Ovary (tissue), 7 donors: ENCODE measurements at regions not wholly inside any gene's neighbourhood (a gene's known extent, or its start where the extent isn't known, plus 50 kb on each side); places are given as distances from the start of the nearest gene placed in this dataset.

Source experiments
- DNase-seq, 5 donors: peaks; one replicate each; pipeline ENCODE4 v3.0.0-alpha.2; 2019 to 2020
- H3K27ac ChIP-seq, 2 donors: fragments of 200-600 bp; one replicate each; pipeline versions ENCODE4 v1.5.1 to v1.8.0; 2019 to 2022
- H3K27me3 ChIP-seq: fragments of 200-600 bp; one replicate; pipeline ENCODE4 v1.8.0; 2022
- H3K36me3 ChIP-seq: fragments of 200-600 bp; sonication (generic); one replicate; pipeline ENCODE4 v1.5.1; 2019
- H3K4me1 ChIP-seq: one replicate; pipeline ENCODE4 v1.8.1; 2013; ENCODE audit warnings: mild to moderate bottlenecking, moderate library complexity; ENCODE audit not compliant: insufficient read depth
- H3K4me3 ChIP-seq: fragments of 200-600 bp; sonication (generic); one replicate; pipeline ENCODE4 v1.5.1; 2017
- H3K9me3 ChIP-seq, 2 donors: fragments of 200-600 bp in 1 of 2; sonication (generic) in 1 of 2; one replicate each; pipeline versions ENCODE4 v1.5.1 to v1.8.1; 2013 to 2019; ENCODE audit warnings: mild to moderate bottlenecking in 1 of 2, moderate library complexity in 1 of 2
- CTCF ChIP-seq, 3 donors: fragments of 450-650 bp in 2 of 3; fragments of 200-600 bp in 1 of 3; IDR thresholded peaks; one replicate each; pipeline versions ENCODE4 v1.5.1 to v1.8.0; 2016 to 2022; ENCODE audit warnings: antibody characterized with exemption in 3 of 3, mild to moderate bottlenecking in 1 of 3
- EP300 ChIP-seq: sonication (generic); formaldehyde crosslinking; IDR thresholded peaks from one replicate; pipeline ENCODE4 v1.6.1; 2017; ENCODE audit warnings: antibody characterized with exemption
- POLR2A ChIP-seq: fragments of 450-650 bp; IDR thresholded peaks from one replicate; pipeline ENCODE4 v1.6.1; 2017; ENCODE audit warnings: antibody characterized with exemption, mild to moderate bottlenecking, moderate library complexity
- WGBS, 3 donors: extraction: QIAGEN DNeasy Blood & Tissue Kit in 1 of 3; methylation state at CpG; one replicate each; pipeline versions ENCODE4 v1.1.5 to v1.1.7; 2013 to 2017; 5-methylcytosine and 5-hydroxymethylcytosine counted together
- intact Hi-C, 4 donors: fragments of 100-400 bp; cut with DNase I; formaldehyde crosslinking; loops; one replicate each; pipeline versions ENCODE4 v1.11.0 to v1.15.1; 2022 to 2023
- donor health status: DM: no; HTN: no; CAD: no; lungs with moderate emphysema.
- donor health status: DM: no; HTN: no; CAD: no.
- donor health status: Bipolar disorder and iron deficiency.
- donor health status: DM: no; HTN: no; CAD: no.
- donor health status: DM: yes; HTN: yes; CAD: no.

GRCh38 chr6:148134592-148134991, 208.0 kb upstream of the SASH1 start:
- TF ChIP-seq POLR2A, result no peak
- DNase-seq, result no peak
- no peaks in the 10 kb centered on the region for H3K27me3 ChIP-seq
- no peaks in the 10 kb centered on the region for H3K9me3 ChIP-seq
- H3K4me3 ChIP-seq, result no peak overlapping the region
- H3K36me3 ChIP-seq, result no peaks in the 10 kb centered on the region
- no peak overlapping the region for H3K27ac ChIP-seq
- peaks cover 1% of the 10 kb centered on the region for H3K4me1 ChIP-seq
- WGBS, 3 donors, result 4 to 8% (median 6%) methylated on average over 6 of the region's 6 CpGs
- intact Hi-C loops, result no loop called here

GRCh38 chr6:148136586-148136985, 206.1 kb upstream of the SASH1 start:
- Histone ChIP-seq H3K36me3 (no peaks in the 10 kb centered on the region), H3K27me3 (no peaks in the 10 kb centered on the region), H3K9me3 (no peaks in the 10 kb centered on the region), H3K27ac (no peak overlapping the region), H3K4me1 (peaks cover 1% of the 10 kb centered on the region), H3K4me3 (no peak overlapping the region)
- TF ChIP-seq CTCF (IDR thresholded peaks at IDR 0.05) (no peak), EP300 (no peak), POLR2A (no peak)
- intact Hi-C loops, result no loop called here
- WGBS, 3 donors, result 46 to 59% (median 58%) methylated on average over 4 of the region's 4 CpGs
- no peak for DNase-seq

GRCh38 chr6:148137652-148138051, 205.0 kb upstream of the SASH1 start:
- H3K4me1 ChIP-seq, result peaks cover 1% of the 10 kb centered on the region
- no peak overlapping the region for H3K27ac ChIP-seq
- DNase-seq, result no peak
- no peaks in the 10 kb centered on the region for H3K27me3 ChIP-seq
- 94 to 100% (median 100%) methylated on average over 1 of the region's 1 CpG for WGBS, 3 donors
- H3K36me3 ChIP-seq, result no peaks in the 10 kb centered on the region
- TF ChIP-seq EP300 (no peak), CTCF (IDR thresholded peaks at IDR 0.05) (no peak), POLR2A (no peak)
- intact Hi-C loops, result no loop called here
- H3K4me3 ChIP-seq, result no peak overlapping the region
- H3K9me3 ChIP-seq, result no peaks in the 10 kb centered on the region

GRCh38 chr6:148138573-148138972, 204.1 kb upstream of the SASH1 start:
- H3K27ac ChIP-seq, result no peak overlapping the region
- H3K9me3 ChIP-seq, result no peaks in the 10 kb centered on the region
- TF ChIP-seq EP300 (no peak), CTCF (IDR thresholded peaks at IDR 0.05) (no peak), POLR2A (no peak)
- intact Hi-C loops, result no loop called here
- H3K27me3 ChIP-seq, result no peaks in the 10 kb centered on the region
- H3K4me1 ChIP-seq, result peaks cover 1% of the 10 kb centered on the region
- DNase-seq, result no peak
- H3K4me3 ChIP-seq, result no peak overlapping the region
- WGBS, 3 donors, result 74 to 90% (median 86%) methylated on average over 1 of the region's 1 CpG
- no peaks in the 10 kb centered on the region for H3K36me3 ChIP-seq

GRCh38 chr6:148140772-148141557, 201.7 kb upstream of the SASH1 start:
- H3K9me3 ChIP-seq, result no peaks in the 10 kb centered on the region
- no peak for DNase-seq
- no peaks in the 10 kb centered on the region for H3K4me1 ChIP-seq
- H3K27ac ChIP-seq, result no peak overlapping the region
- H3K36me3 ChIP-seq, result no peaks in the 10 kb centered on the region
- H3K27me3 ChIP-seq, result no peaks in the 10 kb centered on the region
- WGBS, 3 donors, result 84 to 93% (median 88%) methylated on average over 5 of the region's 5 CpGs
- intact Hi-C loops, result loop anchor here in 2 of 4 donors (10.0 kb wide), 2 partner anchors 324 to 636 kb away; partner anchors contain the start of gene SAMD5 (in 1 of the 2)
- TF ChIP-seq EP300 (no peak), POLR2A (no peak), CTCF (IDR thresholded peaks at IDR 0.05) (no peak)
- no peak overlapping the region for H3K4me3 ChIP-seq
